ENCODE measurements at regions not wholly inside any gene's neighbourhood (a gene's known extent, or its start where the extent isn't known, plus 50 kb on each side); places are given as distances from the start of the nearest gene placed in this dataset.

GRCh38 chr1:30411206-30411605, 312.2 kb downstream of the MATN1 start:
- TF ChIP-seq POLR2AphosphoS5 (IDR thresholded peaks at IDR 0.05) (no peak), EP300 (IDR thresholded peaks at IDR 0.05) (no peak), POLR2A (IDR thresholded peaks at IDR 0.05) (no peak)
- TF ChIP-seq, protein P1, sequence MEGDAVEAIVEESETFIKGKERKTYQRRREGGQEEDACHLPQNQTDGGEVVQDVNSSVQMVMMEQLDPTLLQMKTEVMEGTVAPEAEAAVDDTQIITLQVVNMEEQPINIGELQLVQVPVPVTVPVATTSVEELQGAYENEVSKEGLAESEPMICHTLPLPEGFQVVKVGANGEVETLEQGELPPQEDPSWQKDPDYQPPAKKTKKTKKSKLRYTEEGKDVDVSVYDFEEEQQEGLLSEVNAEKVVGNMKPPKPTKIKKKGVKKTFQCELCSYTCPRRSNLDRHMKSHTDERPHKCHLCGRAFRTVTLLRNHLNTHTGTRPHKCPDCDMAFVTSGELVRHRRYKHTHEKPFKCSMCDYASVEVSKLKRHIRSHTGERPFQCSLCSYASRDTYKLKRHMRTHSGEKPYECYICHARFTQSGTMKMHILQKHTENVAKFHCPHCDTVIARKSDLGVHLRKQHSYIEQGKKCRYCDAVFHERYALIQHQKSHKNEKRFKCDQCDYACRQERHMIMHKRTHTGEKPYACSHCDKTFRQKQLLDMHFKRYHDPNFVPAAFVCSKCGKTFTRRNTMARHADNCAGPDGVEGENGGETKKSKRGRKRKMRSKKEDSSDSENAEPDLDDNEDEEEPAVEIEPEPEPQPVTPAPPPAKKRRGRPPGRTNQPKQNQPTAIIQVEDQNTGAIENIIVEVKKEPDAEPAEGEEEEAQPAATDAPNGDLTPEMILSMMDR (IDR thresholded peaks at IDR 0.05), result no peak
- no peak for ATAC-seq
- Histone ChIP-seq H3K4me3 (no peak overlapping the region), H3K9me3 (no peaks in the 10 kb centered on the region), H3K4me1 (no peaks in the 10 kb centered on the region), H3K27me3 (peaks cover 85% of the 10 kb centered on the region), H3K27ac (no peak overlapping the region), H3K36me3 (no peaks in the 10 kb centered on the region)
- 53 to 88% methylated on average over 6 to 9 of the region's 9 CpGs for WGBS, 2 donors (ENCODE audit: low coverage in 1 of 2)

- no peak for ATAC-seq
- H3K4me3 ChIP-seq, result no peak overlapping the region
- peaks cover 82% of the 10 kb centered on the region for H3K27me3 ChIP-seq
- no peak overlapping the region for H3K27ac ChIP-seq
- TF ChIP-seq POLR2AphosphoS5 (IDR thresholded peaks at IDR 0.05) (no peak), POLR2A (IDR thresholded peaks at IDR 0.05) (no peak), EP300 (IDR thresholded peaks at IDR 0.05) (no peak)
- TF ChIP-seq, protein P1 (IDR thresholded peaks at IDR 0.05), result no peak
- H3K4me1 ChIP-seq, result no peaks in the 10 kb centered on the region
- no peaks in the 10 kb centered on the region for H3K36me3 ChIP-seq
- 33 to 83% methylated on average over 1 of the region's 9 CpGs for WGBS, 2 donors (ENCODE audit: low coverage in 1 of 2)
- no peaks in the 10 kb centered on the region for H3K9me3 ChIP-seq
These were observed 313.1 kb downstream of the MATN1 start for GRCh38 chr1:30410153-30410851.

- TF ChIP-seq EP300 (IDR thresholded peaks at IDR 0.05), result no peak
- TF ChIP-seq POLR2A (IDR thresholded peaks at IDR 0.05), result no peak
- TF ChIP-seq, protein P1 (IDR thresholded peaks at IDR 0.05), result no peak
- no peak for TF ChIP-seq POLR2AphosphoS5 (IDR thresholded peaks at IDR 0.05)
- no peak overlapping the region for H3K27ac ChIP-seq
- H3K9me3 ChIP-seq, result no peaks in the 10 kb centered on the region
- whole genome bisulfite sequencing, 2 donors (ENCODE audit: low coverage in 1 of 2), result 48 to 93% methylated on average over 2 of the region's 5 CpGs
- H3K36me3 ChIP-seq, result no peaks in the 10 kb centered on the region
- no peak overlapping the region for H3K4me3 ChIP-seq
- no peak for ATAC-seq
- H3K27me3 ChIP-seq, result peaks cover 77% of the 10 kb centered on the region
- no peaks in the 10 kb centered on the region for H3K4me1 ChIP-seq
These were observed 313.8 kb downstream of the MATN1 start for GRCh38 chr1:30409476-30410152.

- H3K27me3 ChIP-seq, result peaks cover 67% of the 10 kb centered on the region
- 74% methylated on average over 5 of the region's 9 CpGs; no CpG with 5 or more reads in 1 of the 2 donors for WGBS, 2 donors (ENCODE audit: low coverage in 1 of 2)
- no peaks in the 10 kb centered on the region for H3K9me3 ChIP-seq
- H3K36me3 ChIP-seq, result no peaks in the 10 kb centered on the region
- H3K4me3 ChIP-seq, result no peak overlapping the region
- H3K4me1 ChIP-seq, result no peaks in the 10 kb centered on the region
- no peak overlapping the region for H3K27ac ChIP-seq
- TF ChIP-seq POLR2A (IDR thresholded peaks at IDR 0.05) (no peak), POLR2AphosphoS5 (IDR thresholded peaks at IDR 0.05) (no peak), EP300 (IDR thresholded peaks at IDR 0.05) (no peak)
- TF ChIP-seq, protein P1 (IDR thresholded peaks at IDR 0.05), result no peak
- ATAC-seq, result no peak
These were observed 315.4 kb downstream of the MATN1 start for GRCh38 chr1:30407865-30408580.
